Lower leg skin (tissue), 3 donors: ENCODE measurements at regions not wholly inside any gene's neighbourhood (a gene's known extent, or its start where the extent isn't known, plus 50 kb on each side); places are given as distances from the start of the nearest gene placed in this dataset.

Experiments used
- POLR2A ChIP-seq, 2 donors: fragments of 450-650 bp; IDR thresholded peaks; one replicate each; pipeline ENCODE4 v1.6.1; 2016 to 2017; ENCODE audit warnings: antibody characterized with exemption in 2 of 2, mild to moderate bottlenecking in 1 of 2, moderate library complexity in 1 of 2
- TF ChIP-seq, protein P1 (sequence below), 3 donors: fragments of 450-650 bp; IDR thresholded peaks; one replicate each; pipeline ENCODE4 v1.5.1; 2016; ENCODE audit warnings: antibody characterized with exemption in 3 of 3, mild to moderate bottlenecking in 3 of 3, moderate library complexity in 2 of 3

- no peak for TF ChIP-seq POLR2A (IDR thresholded peaks at IDR 0.05)
- TF ChIP-seq, protein P1, sequence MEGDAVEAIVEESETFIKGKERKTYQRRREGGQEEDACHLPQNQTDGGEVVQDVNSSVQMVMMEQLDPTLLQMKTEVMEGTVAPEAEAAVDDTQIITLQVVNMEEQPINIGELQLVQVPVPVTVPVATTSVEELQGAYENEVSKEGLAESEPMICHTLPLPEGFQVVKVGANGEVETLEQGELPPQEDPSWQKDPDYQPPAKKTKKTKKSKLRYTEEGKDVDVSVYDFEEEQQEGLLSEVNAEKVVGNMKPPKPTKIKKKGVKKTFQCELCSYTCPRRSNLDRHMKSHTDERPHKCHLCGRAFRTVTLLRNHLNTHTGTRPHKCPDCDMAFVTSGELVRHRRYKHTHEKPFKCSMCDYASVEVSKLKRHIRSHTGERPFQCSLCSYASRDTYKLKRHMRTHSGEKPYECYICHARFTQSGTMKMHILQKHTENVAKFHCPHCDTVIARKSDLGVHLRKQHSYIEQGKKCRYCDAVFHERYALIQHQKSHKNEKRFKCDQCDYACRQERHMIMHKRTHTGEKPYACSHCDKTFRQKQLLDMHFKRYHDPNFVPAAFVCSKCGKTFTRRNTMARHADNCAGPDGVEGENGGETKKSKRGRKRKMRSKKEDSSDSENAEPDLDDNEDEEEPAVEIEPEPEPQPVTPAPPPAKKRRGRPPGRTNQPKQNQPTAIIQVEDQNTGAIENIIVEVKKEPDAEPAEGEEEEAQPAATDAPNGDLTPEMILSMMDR (IDR thresholded peaks at IDR 0.05): no peak
These were observed 370.4 kb upstream of the TMPO start for GRCh38 chr12:98144953-98145352.
